ENCODE measurements at regions not wholly inside any gene's neighbourhood (a gene's known extent, or its start where the extent isn't known, plus 50 kb on each side); places are given as distances from the start of the nearest gene placed in this dataset.

GRCh38 chr5:12269164-12269563 lies 364.9 kb upstream of the CTNND2 start:
- Histone ChIP-seq H4K91ac (ENCODE audit: insufficient read length, low read depth, low read length) (no peak overlapping the region), H2BK15ac (ENCODE audit: low read depth, low read length) (no peak overlapping the region), H2AFZ (ENCODE audit: low read length) (no peak overlapping the region), H3K4ac (ENCODE audit: low read depth, low read length) (no peak overlapping the region), H3K79me2 (ENCODE audit: insufficient read depth, low read length) (no peaks in the 10 kb centered on the region), H3K56ac (ENCODE audit: insufficient read length, low read depth, low read length) (no peak overlapping the region), H2BK20ac (ENCODE audit: low read depth, low read length, poor library complexity, severe bottlenecking) (no peak overlapping the region), H4K20me1 (ENCODE audit: control insufficient read depth, insufficient read depth, insufficient read length) (no peaks in the 10 kb centered on the region), H2AK5ac (ENCODE audit: insufficient read length, low read length) (no peak overlapping the region), H3K14ac (ENCODE audit: insufficient read depth, low read length) (no peak overlapping the region), H3K9me3 (ENCODE audit: control insufficient read depth, low read depth, low read length) (no peaks in the 10 kb centered on the region), H2BK12ac (ENCODE audit: insufficient read length, low read depth, low read length) (no peak overlapping the region), H3K18ac (ENCODE audit: insufficient read length, low read depth, low read length) (no peak overlapping the region), H4K5ac (ENCODE audit: insufficient read length, low read depth, low read length) (no peak overlapping the region), H4K8ac (replicated peaks; ENCODE audit: insufficient read length, low read depth, low read length) (no peak overlapping the region), H2BK5ac (ENCODE audit: insufficient read length, low read length) (no peak overlapping the region), H3K27me3 (ENCODE audit: insufficient read depth, low read length) (no peaks in the 10 kb centered on the region), H3K4me1 (ENCODE audit: insufficient read depth, low read length) (no peaks in the 10 kb centered on the region), H3T11ph (ENCODE audit: low read length) (no peak overlapping the region), H3K79me1 (ENCODE audit: insufficient read depth, low read depth, low read length, poor library complexity, severe bottlenecking) (no peaks in the 10 kb centered on the region), H3K4me2 (ENCODE audit: insufficient read depth, insufficient read length, low read length) (no peak overlapping the region), H2BK120ac (ENCODE audit: low read depth, low read length, poor library complexity, severe bottlenecking) (no peak overlapping the region), H3K9ac (ENCODE audit: extremely low read depth, insufficient read length, low read length) (no peak overlapping the region), H3K23me2 (ENCODE audit: insufficient read length, low read depth, low read length, poor library complexity, severe bottlenecking) (no peaks in the 10 kb centered on the region), H3K23ac (ENCODE audit: insufficient read length, low read depth, low read length) (no peak overlapping the region), H3K27ac (ENCODE audit: insufficient read length, low read depth, low read length) (no peak overlapping the region)
- no peak for TF ChIP-seq CTCF (conservative IDR thresholded peaks at IDR 0.05)
- Mint-ChIP-seq H3K27ac (no peak overlapping the region), H3K27me3 (ENCODE audit: low read depth) (no peaks in the 10 kb centered on the region), H3K4me3 (no peak overlapping the region), H3K4me1 (peaks cover 5 to 6% of the 10 kb centered on the region in 2 experiments; a peak in 3 of 4 replicates), H3K36me3 (ENCODE audit: insufficient read depth in 1 of 3, low read depth in 3 of 3) (no peaks in the 10 kb centered on the region), H3K9me3 (no peaks in the 10 kb centered on the region)
- DNase-seq, result no peak
- no CpG with 5 or more reads among the region's 3 CpGs for WGBS (ENCODE audit: extremely low coverage, insufficient read length, low lambda C conversion rate)
